SKM-1 (cell line): ENCODE measurements at regions not wholly inside any gene's neighbourhood (a gene's known extent, or its start where the extent isn't known, plus 50 kb on each side); places are given as distances from the start of the nearest gene placed in this dataset.
"Not testable (repeated sequence)": the region's sequence is repeated elsewhere in the genome, so short reads cannot be mapped to it uniquely, and the experiment has no call there.

Experiments
- DNase-seq: peaks from one replicate; lab custom pipeline; 2025; ENCODE audit not compliant: unreplicated experiment; lab: John Stamatoyannopoulos, UW

GRCh38 chr1:232579958-232580941 lies 49.7 kb downstream of the SIPA1L2 start:
- DNase-seq: no peak

- no peak for DNase-seq
Observed at GRCh38 chr1:232579466-232579865, 50.5 kb downstream of the SIPA1L2 start.

GRCh38 chr1:232578651-232579195 lies 51.2 kb downstream of the SIPA1L2 start:
- no peak for DNase-seq

GRCh38 chr1:232577772-232578171 lies 52.2 kb downstream of the SIPA1L2 start:
- DNase-seq: no peak

- DNase-seq: no peak
Observed at GRCh38 chr1:232576537-232576936, 53.4 kb downstream of the SIPA1L2 start.

- no peak for DNase-seq
Observed at GRCh38 chr1:232575763-232576040, 54.2 kb downstream of the SIPA1L2 start.

- no peak for DNase-seq
Observed at GRCh38 chr1:232574889-232575762, 54.8 kb downstream of the SIPA1L2 start.

GRCh38 chr1:232574077-232574476 lies 55.9 kb downstream of the SIPA1L2 start:
- no peak for DNase-seq

GRCh38 chr1:232571523-232571922 lies 58.4 kb downstream of the SIPA1L2 start:
- no peak for DNase-seq

- DNase-seq: no peak
Observed at GRCh38 chr1:232570007-232570406, 59.9 kb downstream of the SIPA1L2 start.

- not testable (repeated sequence) for DNase-seq
Observed at GRCh38 chr1:232569554-232569921, 60.4 kb downstream of the SIPA1L2 start.

GRCh38 chr1:232568906-232569553 lies 60.9 kb downstream of the SIPA1L2 start:
- no peak for DNase-seq

GRCh38 chr1:232568331-232568852 lies 61.5 kb downstream of the SIPA1L2 start:
- DNase-seq: no peak

- no peak for DNase-seq
Observed at GRCh38 chr1:232566093-232566492, 63.8 kb downstream of the SIPA1L2 start.

GRCh38 chr1:232562855-232563510 lies 67.0 kb downstream of the SIPA1L2 start:
- no peak for DNase-seq

GRCh38 chr1:232561381-232561780 lies 68.6 kb downstream of the SIPA1L2 start:
- DNase-seq: no peak

GRCh38 chr1:232560940-232561339 lies 69.0 kb downstream of the SIPA1L2 start:
- no peak for DNase-seq

GRCh38 chr1:232558954-232559353 lies 71.0 kb downstream of the SIPA1L2 start:
- DNase-seq: no peak

GRCh38 chr1:232557502-232558191 lies 72.3 kb downstream of the SIPA1L2 start:
- DNase-seq: no peak

- no peak for DNase-seq
Observed at GRCh38 chr1:232557096-232557495, 72.8 kb downstream of the SIPA1L2 start.
